ENCODE measurements at regions not wholly inside any gene's neighbourhood (a gene's known extent, or its start where the extent isn't known, plus 50 kb on each side); places are given as distances from the start of the nearest gene placed in this dataset.

- intact Hi-C loops (cut with micrococcal nuclease), result no loop called here
Measured at GRCh38 chr1:209383907-209384709, 199.4 kb upstream of the CAMK1G start.

GRCh38 chr1:209384710-209385550 lies 198.6 kb upstream of the CAMK1G start:
- intact Hi-C loops (cut with micrococcal nuclease), result no loop called here

- intact Hi-C loops (cut with micrococcal nuclease), result no loop called here
Measured at GRCh38 chr1:209386156-209386555, 197.4 kb upstream of the CAMK1G start.

GRCh38 chr1:209387271-209387968 lies 196.1 kb upstream of the CAMK1G start:
- intact Hi-C loops (cut with micrococcal nuclease), result no loop called here

- intact Hi-C loops (cut with micrococcal nuclease), result no loop called here
Measured at GRCh38 chr1:209387969-209388329, 195.6 kb upstream of the CAMK1G start.

- intact Hi-C loops (cut with micrococcal nuclease), result no loop called here
Measured at GRCh38 chr1:209388358-209388757, 195.2 kb upstream of the CAMK1G start.

- intact Hi-C loops (cut with micrococcal nuclease), result no loop called here
Measured at GRCh38 chr1:209389258-209389657, 194.3 kb upstream of the CAMK1G start.

GRCh38 chr1:209389975-209390374 lies 193.5 kb upstream of the CAMK1G start:
- intact Hi-C loops (cut with micrococcal nuclease), result no loop called here

- intact Hi-C loops (cut with micrococcal nuclease), result no loop called here
Measured at GRCh38 chr1:209390764-209391163, 192.8 kb upstream of the CAMK1G start.

- intact Hi-C loops (cut with micrococcal nuclease), result no loop called here
Measured at GRCh38 chr1:209391792-209392191, 191.7 kb upstream of the CAMK1G start.

GRCh38 chr1:209395169-209395568 lies 188.3 kb upstream of the CAMK1G start:
- intact Hi-C loops (cut with micrococcal nuclease), result no loop called here

- intact Hi-C loops (cut with micrococcal nuclease), result no loop called here
Measured at GRCh38 chr1:209397371-209397770, 186.1 kb upstream of the CAMK1G start.

GRCh38 chr1:209397910-209398309 lies 185.6 kb upstream of the CAMK1G start:
- intact Hi-C loops (cut with micrococcal nuclease), result no loop called here

- intact Hi-C loops (cut with micrococcal nuclease), result no loop called here
Measured at GRCh38 chr1:209398313-209398991, 185.1 kb upstream of the CAMK1G start.

- intact Hi-C loops (cut with micrococcal nuclease), result no loop called here
Measured at GRCh38 chr1:209399800-209400199, 183.7 kb upstream of the CAMK1G start.

GRCh38 chr1:209400351-209401220 lies 182.9 kb upstream of the CAMK1G start:
- intact Hi-C loops (cut with micrococcal nuclease), result no loop called here

- intact Hi-C loops (cut with micrococcal nuclease), result no loop called here
Measured at GRCh38 chr1:209402697-209403096, 180.8 kb upstream of the CAMK1G start.

GRCh38 chr1:209403921-209404320 lies 179.6 kb upstream of the CAMK1G start:
- intact Hi-C loops (cut with micrococcal nuclease), result no loop called here

GRCh38 chr1:209404577-209404976 lies 178.9 kb upstream of the CAMK1G start:
- intact Hi-C loops (cut with micrococcal nuclease), result no loop called here

- intact Hi-C loops (cut with micrococcal nuclease), result no loop called here
Measured at GRCh38 chr1:209405183-209405814, 178.2 kb upstream of the CAMK1G start.

Data from T-helper 2 cell treated with Interferon-gamma antibody and Interleukin-4, amounts not matched to agents 100 ng/mL and 5 ng/mL, for 36 hours (primary cell).